ENCODE measurements at regions not wholly inside any gene's neighbourhood (a gene's known extent, or its start where the extent isn't known, plus 50 kb on each side); places are given as distances from the start of the nearest gene placed in this dataset.
"Not testable (repeated sequence)": the region's sequence is repeated elsewhere in the genome, so short reads cannot be mapped to it uniquely, and the experiment has no call there.

- POLR2A ChIA-PET, result no interaction called here
Measured at GRCh38 chr5:3325201-3325971, 270.2 kb upstream of the IRX1 start.

GRCh38 chr5:3324421-3325101 is 271.1 kb upstream of the IRX1 start:
- DNase-seq (ENCODE audit: low read depth, low spot score) (no peak), FAIRE-seq (no peak), ATAC-seq (no peak)
- Histone ChIP-seq H3K36me3 (ENCODE audit: control insufficient read depth in 2 of 2, insufficient read depth in 2 of 2, low read length in 1 of 2) (no peaks in the 10 kb centered on the region), H3K4me3 (no peak overlapping the region), H4K20me1 (ENCODE audit: control insufficient read depth, insufficient read depth) (no peaks in the 10 kb centered on the region), H3K9me3 (replicated peaks; ENCODE audit: control insufficient read depth, insufficient read depth, low read length) (no peaks in the 10 kb centered on the region; the same call in 2 of the 3 replicates), H2AFZ (ENCODE audit: control insufficient read depth, low read depth, low read length) (no peak overlapping the region), H3K4me2 (ENCODE audit: control insufficient read depth, insufficient read depth) (no peak overlapping the region), H3K27me3 (replicated peaks in 1 of 2; ENCODE audit: control insufficient read depth in 2 of 2, insufficient read depth in 2 of 2, low read length in 1 of 2) (no peaks in the 10 kb centered on the region), H3K9ac (ENCODE audit: control insufficient read depth, insufficient read depth, low read length) (no peak overlapping the region), H3K79me2 (ENCODE audit: control insufficient read depth, insufficient read depth, low read length) (no peaks in the 10 kb centered on the region), H3K27ac (ENCODE audit: control insufficient read depth, insufficient read depth) (no peak overlapping the region), H3K4me1 (ENCODE audit: control insufficient read depth, insufficient read depth, low read length) (no peaks in the 10 kb centered on the region)
- intact Hi-C loops (cut with micrococcal nuclease; ENCODE audit: unreplicated experiment), result no loop called here
- BruUV-seq (replicated peaks), result no TSS peak
- 93% methylated on average over 36 of the region's 36 CpGs for WGBS (ENCODE audit: insufficient coverage, insufficient replicate concordance, low lambda C conversion rate, missing lambda C conversion rate)
- ChIA-PET POLR2A (no interaction called here), SMC1A (ENCODE audit: uncharacterized antibody, unreplicated experiment) (no interaction called here), RAD21 (ENCODE audit: unreplicated experiment) (no interaction called here), CTCF (no interaction called here)
- in situ Hi-C loops (cut with MboI), result no loop called here
- TF ChIP-seq CBFB (IDR thresholded peaks at IDR 0.05; ENCODE audit: low read depth) (no peak), HDAC6 (IDR thresholded peaks at IDR 0.05; ENCODE audit: unreplicated experiment) (no peak), NR2C1 (IDR thresholded peaks at IDR 0.05) (no peak), NR2C2 (IDR thresholded peaks at IDR 0.05; ENCODE audit: borderline replicate concordance, control insufficient read depth, insufficient read length, low read depth) (no peak), WRNIP1 (IDR thresholded peaks at IDR 0.05; ENCODE audit: borderline replicate concordance, low read depth, low read length) (no peak), SIX5 (IDR thresholded peaks at IDR 0.05; ENCODE audit: low read depth, low read length, severe bottlenecking) (no peak), PAX8 (IDR thresholded peaks at IDR 0.05) (no peak), NR2F1 (conservative IDR thresholded peaks at IDR 0.05) (no peak)

More at GRCh38 chr5:3325201-3325971, 270.2 kb upstream of the IRX1 start:
- intact Hi-C loops (cut with micrococcal nuclease; ENCODE audit: unreplicated experiment), result no loop called here
- Histone ChIP-seq H2AFZ (ENCODE audit: control insufficient read depth, low read depth, low read length) (no peak overlapping the region), H3K27me3 (replicated peaks in 1 of 2; ENCODE audit: control insufficient read depth in 2 of 2, insufficient read depth in 2 of 2, low read length in 1 of 2) (no peaks in the 10 kb centered on the region), H3K9ac (ENCODE audit: control insufficient read depth, insufficient read depth, low read length) (no peak overlapping the region), H3K4me3 (no peak overlapping the region), H3K4me1 (ENCODE audit: control insufficient read depth, insufficient read depth, low read length) (no peaks in the 10 kb centered on the region), H4K20me1 (ENCODE audit: control insufficient read depth, insufficient read depth) (no peaks in the 10 kb centered on the region), H3K9me3 (replicated peaks; ENCODE audit: control insufficient read depth, insufficient read depth, low read length) (no peaks in the 10 kb centered on the region; the same call in 2 of the 3 replicates), H3K4me2 (ENCODE audit: control insufficient read depth, insufficient read depth) (no peak overlapping the region), H3K79me2 (ENCODE audit: control insufficient read depth, insufficient read depth, low read length) (no peaks in the 10 kb centered on the region), H3K36me3 (ENCODE audit: control insufficient read depth in 2 of 2, insufficient read depth in 2 of 2, low read length in 1 of 2) (no peaks in the 10 kb centered on the region), H3K27ac (ENCODE audit: control insufficient read depth, insufficient read depth) (no peak overlapping the region)
- in situ Hi-C loops (cut with MboI), result no loop called here
- DNase-seq (ENCODE audit: low read depth, low spot score) (no peak), ATAC-seq (no peak), FAIRE-seq (no peak)
- WGBS (ENCODE audit: insufficient coverage, insufficient replicate concordance, low lambda C conversion rate, missing lambda C conversion rate), result 83% methylated on average over 28 of the region's 28 CpGs
- CTCF ChIA-PET, result no interaction called here
- SMC1A ChIA-PET (ENCODE audit: uncharacterized antibody, unreplicated experiment), result no interaction called here
- TF ChIP-seq DPF2 (IDR thresholded peaks at IDR 0.05) (no peak), NFYB (IDR thresholded peaks at IDR 0.05; ENCODE audit: insufficient read depth, low read depth, low read length) (no peak)
- BruUV-seq (replicated peaks), result no TSS peak
- RAD21 ChIA-PET (ENCODE audit: unreplicated experiment), result no interaction called here

GRCh38 chr5:3323966-3324365 is 271.7 kb upstream of the IRX1 start:
- not testable (repeated sequence) for FAIRE-seq

More at GRCh38 chr5:3323966-3324365, 271.7 kb upstream of the IRX1 start:
- H3K27me3 ChIP-seq (replicated peaks in 1 of 2; ENCODE audit: control insufficient read depth in 2 of 2, insufficient read depth in 2 of 2, low read length in 1 of 2); H4K20me1 ChIP-seq (ENCODE audit: control insufficient read depth, insufficient read depth); H3K9me3 ChIP-seq (replicated peaks; ENCODE audit: control insufficient read depth, insufficient read depth, low read length); H2AFZ ChIP-seq (ENCODE audit: control insufficient read depth, low read depth, low read length); SMC1A ChIA-PET (ENCODE audit: uncharacterized antibody, unreplicated experiment); CTCF ChIA-PET; RAD21 ChIA-PET (ENCODE audit: unreplicated experiment); ATAC-seq; in situ Hi-C loops (cut with MboI); POLR2A ChIA-PET; H3K4me3 ChIP-seq; H3K36me3 ChIP-seq (ENCODE audit: control insufficient read depth in 2 of 2, insufficient read depth in 2 of 2, low read length in 1 of 2); intact Hi-C loops (cut with micrococcal nuclease; ENCODE audit: unreplicated experiment); H3K79me2 ChIP-seq (ENCODE audit: control insufficient read depth, insufficient read depth, low read length); H3K4me1 ChIP-seq (ENCODE audit: control insufficient read depth, insufficient read depth, low read length); DNase-seq (ENCODE audit: low read depth, low spot score); H3K9ac ChIP-seq (ENCODE audit: control insufficient read depth, insufficient read depth, low read length); H3K4me2 ChIP-seq (ENCODE audit: control insufficient read depth, insufficient read depth); BruUV-seq (replicated peaks); H3K27ac ChIP-seq (ENCODE audit: control insufficient read depth, insufficient read depth): not testable (repeated sequence)
- 85% methylated on average over 6 of the region's 6 CpGs for WGBS (ENCODE audit: insufficient coverage, insufficient replicate concordance, low lambda C conversion rate, missing lambda C conversion rate)
